ENCODE measurements at regions not wholly inside any gene's neighbourhood (a gene's known extent, or its start where the extent isn't known, plus 50 kb on each side); places are given as distances from the start of the nearest gene placed in this dataset.

DNA sequence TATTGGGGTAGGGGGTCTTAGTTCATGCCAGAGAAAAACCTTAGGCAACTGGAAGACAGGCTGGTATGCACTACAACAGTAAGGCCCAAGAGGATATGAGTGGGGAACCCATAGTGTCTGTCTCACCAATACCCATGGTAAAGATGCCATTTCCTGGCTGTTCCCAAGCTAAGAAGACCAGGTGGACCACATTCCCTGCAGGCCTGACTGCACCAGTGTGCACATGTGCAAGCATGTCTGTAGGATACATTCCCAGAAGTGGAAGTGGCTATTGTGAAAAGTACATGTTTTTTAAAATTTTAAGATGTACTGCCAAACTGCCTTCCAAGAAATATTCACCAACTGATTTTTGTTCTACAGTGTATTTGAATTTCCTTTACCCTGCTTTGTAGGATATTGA lies 207.3 kb upstream of the CTNNB1 start:
- TF ChIP-seq POLR2AphosphoS5 (IDR thresholded peaks at IDR 0.05): peak in 2 of 3 donors; percentile 63 to 66
- no peak for TF ChIP-seq POLR2A (IDR thresholded peaks at IDR 0.05)
- TF ChIP-seq CTCF (IDR thresholded peaks at IDR 0.05): no peak

All from breast epithelium (tissue), 3 donors.